ENCODE measurements at regions not wholly inside any gene's neighbourhood (a gene's known extent, or its start where the extent isn't known, plus 50 kb on each side); places are given as distances from the start of the nearest gene placed in this dataset.

DNA sequence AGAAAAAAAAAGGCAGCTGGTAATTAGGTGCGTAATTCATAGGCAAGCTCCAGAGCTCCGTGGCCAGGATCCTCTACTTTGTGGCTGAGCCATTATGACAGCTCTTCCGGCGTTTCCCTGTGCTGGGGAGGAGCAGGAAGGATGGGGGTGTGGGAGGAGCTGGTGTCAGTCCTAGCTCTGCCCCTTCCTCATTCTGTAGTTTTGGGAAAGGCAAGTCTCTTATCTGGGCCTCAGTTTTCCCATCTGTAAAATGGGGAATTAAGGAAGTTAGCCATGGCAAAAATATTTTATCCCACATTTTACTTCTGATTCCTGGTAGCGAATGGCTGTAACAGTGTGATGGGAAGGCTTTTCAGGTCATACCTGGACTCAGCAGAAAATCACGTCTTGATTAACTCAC, 81.1 kb downstream of the SEC61B start:
- intact Hi-C loops (cut with micrococcal nuclease; ENCODE audit: unreplicated experiment), result no loop called here

DNA sequence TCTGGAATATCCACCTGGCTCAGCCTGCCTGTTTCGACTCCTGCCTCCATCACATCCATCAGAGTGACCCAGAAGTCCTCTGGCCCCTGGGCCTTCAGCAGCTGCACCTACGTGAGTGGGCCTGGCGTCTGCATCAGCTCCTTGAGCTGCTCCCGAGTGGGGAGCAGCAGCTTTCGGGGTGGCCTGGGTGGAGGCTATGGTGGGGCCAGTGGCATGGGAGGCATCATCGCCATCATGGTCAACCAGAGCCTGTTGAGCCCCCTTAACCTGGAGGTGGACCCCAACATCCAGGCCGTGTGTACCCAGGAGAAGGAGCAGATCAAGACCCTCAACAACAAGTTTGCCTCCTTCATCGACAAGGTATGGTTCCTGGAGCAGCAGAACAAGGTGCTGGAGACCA, 83.0 kb downstream of the SEC61B start:
- no peak overlapping the region for H2AFZ ChIP-seq (ENCODE audit: low read length)
- H3K4me2 ChIP-seq (ENCODE audit: low read depth, low read length), result no peak overlapping the region
- H4K20me1 ChIP-seq (ENCODE audit: insufficient read depth, low read length), result no peaks in the 10 kb centered on the region
- ATAC-seq (no peak), FAIRE-seq (no peak), DNase-seq (ENCODE audit: low spot score) (no peak)
- no peaks in the 10 kb centered on the region for H3K4me1 ChIP-seq (ENCODE audit: insufficient read depth, low read length)
- no peak overlapping the region for H3K27ac ChIP-seq (ENCODE audit: extremely low read length, insufficient read depth, low read length)
- no CpG with 5 or more reads among the region's 8 CpGs for WGBS (ENCODE audit: low lambda C conversion rate)
- H3K79me2 ChIP-seq (ENCODE audit: insufficient read depth, low read length), result no peaks in the 10 kb centered on the region
- H3K9ac ChIP-seq (ENCODE audit: insufficient read depth, low read depth, low read length), result no peak overlapping the region
- H3K36me3 ChIP-seq (replicated peaks in 1 of 2; ENCODE audit: control insufficient read depth in 1 of 2, insufficient read depth in 2 of 2, low read length in 2 of 2), result no peaks in the 10 kb centered on the region
- intact Hi-C loops (cut with micrococcal nuclease; ENCODE audit: unreplicated experiment), result no loop called here
- CTCF ChIA-PET (ENCODE audit: low intra/inter-chr PET ratio, low total read pairs), result no interaction called here
- peaks cover 0 to 1% of the 10 kb centered on the region in 2 experiments; a peak in 1 of 5 replicates for H3K27me3 ChIP-seq (ENCODE audit: control insufficient read depth in 1 of 2, insufficient read depth in 2 of 2, low read length in 2 of 2)
- H3K9me3 ChIP-seq (ENCODE audit: low read length), result no peaks in the 10 kb centered on the region
- BruUV-seq (replicated peaks), result no TSS peak
- POLR2A ChIA-PET, result no interaction called here
- in situ Hi-C loops (cut with HindIII; ENCODE audit: extremely low pct_ligation_motif_present, low pct_unique_long_range_greater_than_20kb), result no loop called here
- H3K4me3 ChIP-seq (replicated peaks in 1 of 3; ENCODE audit: insufficient read depth in 1 of 3, low read depth in 2 of 3, low read length in 3 of 3), result no peak overlapping the region
- TF ChIP-seq NBN (conservative IDR thresholded peaks at IDR 0.05), result no peak
- TF ChIP-seq ZSCAN29 (CRISPR knock-in tag; conservative IDR thresholded peaks at IDR 0.05), result no peak
- no peak for TF ChIP-seq MIER3 (CRISPR knock-in tag; IDR thresholded peaks at IDR 0.05; ENCODE audit: borderline replicate concordance)
- no peak for TF ChIP-seq KLF13 (CRISPR knock-in tag; IDR thresholded peaks at IDR 0.05)
- no peak for TF ChIP-seq CENPX (CRISPR knock-in tag; IDR thresholded peaks at IDR 0.05)
- no peak for TF ChIP-seq HDAC6 (IDR thresholded peaks at IDR 0.05; ENCODE audit: low read depth, low read length)
- TF ChIP-seq KDM5A (IDR thresholded peaks at IDR 0.05; ENCODE audit: borderline replicate concordance, low read length), result no peak
- no peak for TF ChIP-seq PRMT3 (CRISPR knock-in tag; IDR thresholded peaks at IDR 0.05; ENCODE audit: borderline replicate concordance, low read depth)
- no peak for TF ChIP-seq GLMP (CRISPR knock-in tag; IDR thresholded peaks at IDR 0.05; ENCODE audit: borderline replicate concordance)
- no peak for TF ChIP-seq ZUFSP (CRISPR knock-in tag; IDR thresholded peaks at IDR 0.05; ENCODE audit: borderline replicate concordance)
- TF ChIP-seq MTA1 (CRISPR knock-in tag; IDR thresholded peaks at IDR 0.05; ENCODE audit: borderline replicate concordance), result no peak
- TF ChIP-seq ELF1 (CRISPR knock-in tag; IDR thresholded peaks at IDR 0.05), result no peak
- no peak for TF ChIP-seq GLI4 (CRISPR knock-in tag; IDR thresholded peaks at IDR 0.05; ENCODE audit: borderline replicate concordance)
- TF ChIP-seq, protein P1, sequence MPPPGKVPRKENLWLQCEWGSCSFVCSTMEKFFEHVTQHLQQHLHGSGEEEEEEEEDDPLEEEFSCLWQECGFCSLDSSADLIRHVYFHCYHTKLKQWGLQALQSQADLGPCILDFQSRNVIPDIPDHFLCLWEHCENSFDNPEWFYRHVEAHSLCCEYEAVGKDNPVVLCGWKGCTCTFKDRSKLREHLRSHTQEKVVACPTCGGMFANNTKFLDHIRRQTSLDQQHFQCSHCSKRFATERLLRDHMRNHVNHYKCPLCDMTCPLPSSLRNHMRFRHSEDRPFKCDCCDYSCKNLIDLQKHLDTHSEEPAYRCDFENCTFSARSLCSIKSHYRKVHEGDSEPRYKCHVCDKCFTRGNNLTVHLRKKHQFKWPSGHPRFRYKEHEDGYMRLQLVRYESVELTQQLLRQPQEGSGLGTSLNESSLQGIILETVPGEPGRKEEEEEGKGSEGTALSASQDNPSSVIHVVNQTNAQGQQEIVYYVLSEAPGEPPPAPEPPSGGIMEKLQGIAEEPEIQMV (CRISPR knock-in tag; IDR thresholded peaks at IDR 0.05; ENCODE audit: low read depth), result no peak

More for the DNA sequence above, 81.1 kb downstream of the SEC61B start:
- H3K4me2 ChIP-seq (ENCODE audit: low read depth, low read length), result no peak overlapping the region
- in situ Hi-C loops (cut with HindIII; ENCODE audit: extremely low pct_ligation_motif_present, low pct_unique_long_range_greater_than_20kb), result no loop called here
- no peak for DNase-seq (ENCODE audit: low spot score)
- WGBS (ENCODE audit: low lambda C conversion rate), result 21% methylated on average over 6 of the region's 6 CpGs
- no peaks in the 10 kb centered on the region for H3K36me3 ChIP-seq (replicated peaks in 1 of 2; ENCODE audit: control insufficient read depth in 1 of 2, insufficient read depth in 2 of 2, low read length in 2 of 2)
- no peaks in the 10 kb centered on the region for H3K79me2 ChIP-seq (ENCODE audit: insufficient read depth, low read length)
- no peak overlapping the region for H3K27ac ChIP-seq (ENCODE audit: extremely low read length, insufficient read depth, low read length)
- FAIRE-seq, result no peak
- peaks cover 0 to 1% of the 10 kb centered on the region in 2 experiments; a peak in 1 of 5 replicates for H3K27me3 ChIP-seq (ENCODE audit: control insufficient read depth in 1 of 2, insufficient read depth in 2 of 2, low read length in 2 of 2)
- H4K20me1 ChIP-seq (ENCODE audit: insufficient read depth, low read length), result no peaks in the 10 kb centered on the region
- POLR2A ChIA-PET, result no interaction called here
- BruUV-seq (replicated peaks), result no TSS peak
- peak; percentile 67 for TF ChIP-seq ZNF629 (CRISPR knock-in tag; conservative IDR thresholded peaks at IDR 0.05)
- TF ChIP-seq, protein P2, sequence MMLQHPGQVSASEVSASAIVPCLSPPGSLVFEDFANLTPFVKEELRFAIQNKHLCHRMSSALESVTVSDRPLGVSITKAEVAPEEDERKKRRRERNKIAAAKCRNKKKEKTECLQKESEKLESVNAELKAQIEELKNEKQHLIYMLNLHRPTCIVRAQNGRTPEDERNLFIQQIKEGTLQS (CRISPR knock-in tag; IDR thresholded peaks at IDR 0.05), result no peak
- H2AFZ ChIP-seq (ENCODE audit: low read length), result no peak overlapping the region
- H3K9me3 ChIP-seq (ENCODE audit: low read length), result no peaks in the 10 kb centered on the region
- no peak overlapping the region for H3K9ac ChIP-seq (ENCODE audit: insufficient read depth, low read depth, low read length)
- no peak overlapping the region for H3K4me3 ChIP-seq (replicated peaks in 1 of 3; ENCODE audit: insufficient read depth in 1 of 3, low read depth in 2 of 3, low read length in 3 of 3)
- H3K4me1 ChIP-seq (ENCODE audit: insufficient read depth, low read length), result no peaks in the 10 kb centered on the region
- ATAC-seq, result no peak
- CTCF ChIA-PET (ENCODE audit: low intra/inter-chr PET ratio, low total read pairs), result no interaction called here
